HEK293T (cell line): ENCODE measurements at regions not wholly inside any gene's neighbourhood (a gene's known extent, or its start where the extent isn't known, plus 50 kb on each side); places are given as distances from the start of the nearest gene placed in this dataset.
"Not testable (repeated sequence)": the region's sequence is repeated elsewhere in the genome, so short reads cannot be mapped to it uniquely, and the experiment has no call there.

Experiments
- CTCF ChIA-PET: fragments of 350-600 bp; formaldehyde crosslinking; extraction: SDS; loops from one replicate; lab custom pipeline; 2021; ENCODE audit warnings: antibody characterized with exemption, inconsistent platforms; lab: Yijun Ruan, JAX
- POLR2A ChIA-PET: fragments of 350-600 bp; formaldehyde crosslinking; extraction: SDS; loops from one replicate; lab custom pipeline; 2020; ENCODE audit warnings: antibody characterized with exemption, inconsistent platforms; lab: Yijun Ruan, JAX
- DNase-seq: peaks from one replicate; pipeline ENCODE4 v3.0.0; 2012; ENCODE audit warnings: mixed read lengths; ENCODE audit errors: extremely low spot score
- ARNT ChIP-seq: fragments of 450-650 bp; IDR thresholded peaks from 2 replicates; pipeline ENCODE4 v1.6.1; 2017; ENCODE audit warnings: mild to moderate bottlenecking
- BHLHE40 ChIP-seq: fragments of 450-650 bp; IDR thresholded peaks from 2 replicates; pipeline ENCODE4 v1.6.1; 2016; ENCODE audit warnings: mild to moderate bottlenecking, moderate library complexity, borderline replicate concordance
- CTBP1 ChIP-seq: fragments of 450-650 bp; IDR thresholded peaks from 2 replicates; pipeline ENCODE4 v1.6.1; 2016; ENCODE audit warnings: borderline replicate concordance
- ELF4 ChIP-seq: fragments of 450-650 bp; IDR thresholded peaks from 2 replicates; pipeline ENCODE4 v1.6.1; 2017; ENCODE audit warnings: antibody characterized with exemption
- FOXA1 ChIP-seq: fragments of 450-650 bp; IDR thresholded peaks from 2 replicates; pipeline ENCODE4 v1.6.1; 2016; ENCODE audit warnings: mild to moderate bottlenecking
- FOXK2 ChIP-seq: fragments of 450-650 bp; IDR thresholded peaks from 2 replicates; pipeline ENCODE4 v1.6.1; 2016; ENCODE audit warnings: mild to moderate bottlenecking
- FOXM1 ChIP-seq: fragments of 450-650 bp; IDR thresholded peaks from 2 replicates; pipeline ENCODE4 v1.6.1; 2017; ENCODE audit warnings: mild to moderate bottlenecking, borderline replicate concordance
- HDGF ChIP-seq: fragments of 450-650 bp; IDR thresholded peaks from 2 replicates; pipeline ENCODE4 v1.6.1; 2017; ENCODE audit warnings: antibody characterized with exemption, borderline replicate concordance
- L3MBTL2 ChIP-seq: fragments of 450-650 bp; conservative IDR thresholded peaks from 2 replicates; pipeline ENCODE4 v1.6.1; 2016; ENCODE audit warnings: mild to moderate bottlenecking
- LEF1 ChIP-seq: fragments of 450-650 bp; IDR thresholded peaks from 2 replicates; pipeline ENCODE4 v1.6.1; 2017; ENCODE audit warnings: mild to moderate bottlenecking, borderline replicate concordance
- NFRKB ChIP-seq: fragments of 450-650 bp; IDR thresholded peaks from 2 replicates; pipeline ENCODE4 v1.6.1; 2016; ENCODE audit warnings: mild to moderate bottlenecking, moderate library complexity
- PKNOX1 ChIP-seq: fragments of 450-650 bp; IDR thresholded peaks from 2 replicates; pipeline ENCODE4 v1.6.1; 2016
- SP1 ChIP-seq: fragments of 450-650 bp; IDR thresholded peaks from 2 replicates; pipeline ENCODE4 v1.6.1; 2017
- SUZ12 ChIP-seq: fragments of 450-650 bp; IDR thresholded peaks from 2 replicates; pipeline ENCODE4 v1.6.1; 2016; ENCODE audit warnings: mild to moderate bottlenecking
- TARDBP ChIP-seq: fragments of 450-650 bp; IDR thresholded peaks from 2 replicates; pipeline ENCODE4 v1.6.1; 2016
- ZNF384 ChIP-seq: fragments of 450-650 bp; IDR thresholded peaks from 2 replicates; pipeline ENCODE4 v1.6.1; 2016

GRCh38 chr3:35088943-35089342 lies 550.4 kb upstream of the ARPP21 start:
- DNase-seq, result no peak
- CTCF ChIA-PET, result no interaction called here
- TF ChIP-seq PKNOX1 (no peak), L3MBTL2 (no peak), ELF4 (no peak), SUZ12 (no peak), FOXK2 (no peak)
- POLR2A ChIA-PET, result no interaction called here

GRCh38 chr3:35114686-35115085 lies 524.6 kb upstream of the ARPP21 start:
- no peak for DNase-seq
- TF ChIP-seq SP1 (no peak), FOXM1 (no peak), SUZ12 (no peak)
- ChIA-PET POLR2A (no interaction called here), CTCF (no interaction called here)

DNA sequence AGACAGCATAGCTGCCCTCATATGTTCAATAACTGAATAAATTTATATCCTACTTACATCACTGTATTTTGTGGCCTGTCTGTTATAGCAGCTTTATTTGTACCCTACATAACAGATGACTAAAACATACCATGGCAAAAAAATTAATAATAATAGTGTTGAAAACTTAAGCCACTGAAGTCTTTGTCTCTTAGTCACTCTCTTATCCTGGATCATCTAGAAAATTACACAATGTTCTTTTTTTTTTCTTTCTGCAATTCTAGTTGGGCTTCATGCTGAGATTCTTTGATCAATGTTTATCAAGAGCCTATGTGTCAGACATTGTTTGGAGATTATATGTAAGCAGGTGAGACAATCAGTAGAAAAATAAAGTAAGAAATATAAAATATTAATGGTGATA lies 519.3 kb upstream of the ARPP21 start:
- TF ChIP-seq ARNT, result no peak
- TF ChIP-seq FOXA1, result no peak
- TF ChIP-seq PKNOX1, result no peak
- no peak for TF ChIP-seq ELF4
- TF ChIP-seq BHLHE40, result no peak
- no peak for TF ChIP-seq SP1
- no peak for TF ChIP-seq L3MBTL2
- TF ChIP-seq LEF1, result no peak
- no peak for TF ChIP-seq TARDBP
- no peak for TF ChIP-seq HDGF
- TF ChIP-seq SUZ12, result no peak
- TF ChIP-seq NFRKB, result no peak
- no peak for TF ChIP-seq FOXM1
- DNase-seq, result no peak
- POLR2A ChIA-PET, result no interaction called here
- CTCF ChIA-PET, result no interaction called here

DNA sequence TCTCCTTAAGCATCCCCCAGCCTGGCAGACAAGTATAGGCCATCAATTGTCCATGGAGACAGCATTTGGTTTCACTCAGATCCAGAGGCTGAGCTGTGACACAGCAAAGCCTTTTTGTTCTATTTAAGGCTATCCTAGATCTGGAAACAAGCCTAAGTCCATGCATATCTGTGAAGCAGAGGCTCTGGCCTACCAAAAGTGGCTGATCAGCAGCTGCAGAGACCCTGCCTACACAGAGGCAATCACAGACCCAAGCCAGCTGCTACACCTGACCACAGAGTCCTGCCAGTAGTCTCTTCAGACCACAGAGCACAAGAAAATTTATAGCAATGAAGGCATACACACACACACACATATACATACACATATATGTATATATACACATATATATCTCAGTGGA lies 501.7 kb upstream of the ARPP21 start:
- DNase-seq, result no peak
- ChIA-PET CTCF (no interaction called here), POLR2A (no interaction called here)

DNA sequence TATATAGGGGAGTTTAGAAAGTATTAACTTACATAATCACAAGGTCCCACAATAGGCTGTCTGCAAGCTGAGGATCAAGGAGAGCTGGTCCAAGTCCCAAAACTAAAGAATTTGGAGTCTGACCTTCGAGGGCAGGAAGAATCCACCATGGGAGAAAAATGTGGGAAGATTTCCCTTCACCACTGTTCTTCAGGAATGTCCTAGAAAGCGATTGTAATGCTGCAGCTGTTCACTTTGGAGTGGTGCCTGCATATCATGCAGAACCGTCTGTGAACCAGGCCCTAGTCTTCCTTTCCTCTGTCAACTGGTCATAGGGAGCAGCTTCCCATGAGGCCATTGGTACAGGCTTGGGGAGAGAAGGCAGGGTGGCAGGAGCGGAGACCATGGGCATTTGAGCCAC lies 497.9 kb upstream of the ARPP21 start:
- CTCF ChIA-PET, result no interaction called here
- TF ChIP-seq CTBP1 (no peak), ARNT (no peak), SUZ12 (no peak), L3MBTL2 (no peak), ELF4 (no peak), ZNF384 (no peak), FOXK2 (no peak), FOXM1 (no peak), SP1 (no peak), NFRKB (no peak), TARDBP (no peak), LEF1 (no peak), FOXA1 (no peak), HDGF (no peak), PKNOX1 (no peak)
- POLR2A ChIA-PET, result no interaction called here
- DNase-seq, result no peak

More for the DNA sequence above, 501.7 kb upstream of the ARPP21 start:
- no peak for TF ChIP-seq ZNF384
- no peak for TF ChIP-seq ARNT
- no peak for TF ChIP-seq TARDBP
- TF ChIP-seq BHLHE40, result no peak
- TF ChIP-seq HDGF, result no peak
- no peak for TF ChIP-seq SUZ12
- no peak for TF ChIP-seq FOXA1
- no peak for TF ChIP-seq FOXK2
- no peak for TF ChIP-seq FOXM1
- no peak for TF ChIP-seq CTBP1
- TF ChIP-seq ELF4, result no peak
- TF ChIP-seq NFRKB, result no peak

- ChIA-PET CTCF (no interaction called here), POLR2A (no interaction called here)
- DNase-seq, result no peak
- TF ChIP-seq LEF1 (no peak), SP1 (no peak), FOXK2 (no peak), ELF4 (no peak), SUZ12 (no peak), BHLHE40 (no peak), ZNF384 (no peak), ARNT (no peak), L3MBTL2 (no peak), FOXA1 (no peak)
Observed at GRCh38 chr3:35144011-35144410, 495.3 kb upstream of the ARPP21 start.

DNA sequence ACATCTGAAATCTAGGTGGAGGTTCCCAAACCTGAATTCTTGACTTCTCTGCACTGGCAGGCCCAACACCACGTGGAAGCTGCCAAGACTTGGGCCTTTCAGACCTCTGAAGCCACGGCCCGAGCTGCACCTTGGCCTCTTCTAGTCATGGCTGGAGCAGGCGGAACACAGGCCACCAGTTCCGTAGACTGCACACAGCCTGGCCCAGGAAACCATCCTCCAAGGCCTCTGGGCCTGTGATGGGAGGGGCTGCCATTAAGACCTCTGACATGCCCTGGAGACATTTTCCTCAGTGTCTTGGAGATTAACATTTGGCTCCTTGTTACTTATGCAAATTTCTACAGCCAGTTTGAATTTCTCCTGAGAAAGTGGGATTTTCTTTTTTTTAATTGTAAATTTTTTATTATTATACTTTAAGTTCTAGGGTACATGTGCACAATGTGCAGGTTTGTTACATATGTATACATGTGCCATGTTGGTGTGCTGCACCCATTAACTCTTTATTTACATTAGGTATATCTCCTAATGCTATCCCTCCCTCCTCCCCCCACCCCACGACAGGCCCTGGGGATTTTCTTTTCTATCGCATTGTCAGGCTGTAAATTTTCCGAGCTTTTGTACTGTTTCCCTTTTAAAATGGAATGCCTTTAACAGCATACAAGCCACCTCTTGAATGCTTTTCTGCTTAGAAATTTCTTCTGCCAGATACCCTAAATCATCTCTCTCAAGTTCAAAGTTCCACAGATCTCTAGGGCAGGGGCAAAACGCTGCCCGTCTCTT lies 492.9 kb upstream of the ARPP21 start:
- CTCF ChIA-PET, POLR2A ChIA-PET: not testable (repeated sequence)

More for the DNA sequence above, 492.9 kb upstream of the ARPP21 start:
- DNase-seq, result not testable (repeated sequence)
